ENCODE measurements at regions not wholly inside any gene's neighbourhood (a gene's known extent, or its start where the extent isn't known, plus 50 kb on each side); places are given as distances from the start of the nearest gene placed in this dataset.

DNA sequence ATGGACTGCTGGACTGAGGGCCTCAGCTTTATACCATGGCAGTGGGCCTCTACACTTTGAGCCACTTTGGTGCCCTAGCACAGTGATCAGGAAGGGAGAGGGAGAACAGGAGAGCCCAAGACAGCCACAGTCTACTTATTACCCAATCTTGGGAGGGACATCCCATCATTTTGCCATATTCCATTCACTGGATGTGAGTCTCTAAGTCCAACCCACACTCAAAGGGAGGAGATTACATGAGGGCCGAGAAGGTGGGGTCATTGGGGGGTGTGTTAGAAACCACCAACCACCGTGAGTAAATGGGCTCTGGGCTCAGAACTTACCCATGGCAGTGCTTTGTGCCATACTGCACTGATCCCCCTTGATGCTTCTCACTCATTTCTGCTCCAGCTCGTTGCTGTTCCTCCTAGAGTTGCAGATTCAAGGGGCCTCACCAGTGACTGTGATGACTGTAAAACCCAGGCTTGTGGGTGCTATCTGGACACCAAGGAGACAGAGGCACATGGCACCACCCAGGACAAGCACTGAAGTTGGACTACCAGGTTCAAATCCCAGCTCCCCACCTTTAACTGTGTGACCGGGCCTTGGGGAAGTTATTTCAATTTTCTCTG is 97.6 kb upstream of the RAB6C start:
- no peak for TF ChIP-seq TAF1 (IDR thresholded peaks at IDR 0.05; ENCODE audit: low read depth, low read length)
- no peak for TF ChIP-seq POLR2A (IDR thresholded peaks at IDR 0.05; ENCODE audit: low read depth, low read length)
- TF ChIP-seq POLR2AphosphoS5 (IDR thresholded peaks at IDR 0.05; ENCODE audit: low read depth, low read length): no peak
- TF ChIP-seq SPI1 (IDR thresholded peaks at IDR 0.05; ENCODE audit: low read depth, low read length): no peak
